H1 (cell line): ENCODE measurements at regions not wholly inside any gene's neighbourhood (a gene's known extent, or its start where the extent isn't known, plus 50 kb on each side); places are given as distances from the start of the nearest gene placed in this dataset.

ENCODE experiments used
- CTBP2 ChIP-seq: IDR thresholded peaks from 2 replicates; pipeline ENCODE4 v1.7.0; 2011; ENCODE audit warnings: borderline replicate concordance, mild to moderate bottlenecking, moderate library complexity, mixed read lengths, low read length; ENCODE audit not compliant: insufficient read depth, insufficient read length
- CTCF ChIP-seq, 3 experiments: IDR thresholded peaks; 1 replicate in 2 of 3; 2 replicates in 1 of 3; pipeline versions ENCODE4 v1.5.1 to v1.6.1; 2011; ENCODE audit warnings: low read length in 3 of 3, mild to moderate bottlenecking in 3 of 3, inconsistent platforms in 2 of 3, low read depth in 1 of 3, moderate library complexity in 1 of 3; ENCODE audit not compliant: insufficient read depth in 1 of 3; ENCODE audit errors: control extremely low read depth in 1 of 3

DNA sequence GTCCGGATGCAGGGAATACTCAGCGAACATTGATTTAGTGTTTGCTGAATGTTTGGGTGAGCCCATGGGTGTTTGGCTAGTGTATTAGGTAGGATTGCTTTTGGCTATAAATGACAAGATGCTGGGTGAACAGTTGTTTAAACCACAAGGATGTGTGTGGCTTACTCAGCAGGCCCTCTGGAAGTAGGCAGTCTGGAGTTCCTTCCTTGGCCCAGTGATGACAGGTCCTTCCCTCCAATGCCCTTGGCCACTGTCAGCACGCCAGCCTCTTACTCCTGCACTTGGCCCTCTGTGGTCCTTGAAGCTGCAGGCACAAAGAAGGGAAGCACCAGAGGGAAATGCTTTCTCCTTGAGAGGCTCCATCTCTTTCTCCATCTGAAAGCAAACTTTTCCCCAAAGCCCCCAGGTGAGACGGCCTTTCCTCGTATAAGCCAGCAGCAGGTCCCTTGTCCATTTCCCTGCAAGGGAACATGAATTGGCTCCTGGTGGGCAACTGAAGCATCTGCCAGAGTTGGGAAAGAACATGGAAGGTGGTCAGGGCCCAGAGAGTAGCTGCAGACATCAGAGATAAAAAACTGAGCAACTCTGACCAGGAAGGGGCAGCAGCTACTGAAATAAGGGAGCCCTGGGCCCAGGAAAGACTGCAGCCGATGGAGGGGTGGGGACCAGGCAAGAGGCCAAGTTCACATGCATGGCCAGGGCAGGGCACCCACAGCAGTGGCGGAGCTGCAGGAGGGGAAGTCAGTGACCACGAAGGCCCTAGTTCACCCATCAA lies 105.0 kb downstream of the TPRA1 start:
- TF ChIP-seq CTCF (IDR thresholded peaks at IDR 0.05; ENCODE audit: control extremely low read depth in 1 of 3, insufficient read depth in 1 of 3, low read depth in 1 of 3, low read length in 3 of 3) (no peak), CTBP2 (no peak)
